NCI-H1105 treated with DMSO at 0.1 percent for 48 hours (cell line): ENCODE measurements at regions not wholly inside any gene's neighbourhood (a gene's known extent, or its start where the extent isn't known, plus 50 kb on each side); places are given as distances from the start of the nearest gene placed in this dataset.

Experiments
- DNase-seq: peaks from one replicate; lab custom pipeline; 2025; lab: John Stamatoyannopoulos, UW

DNA sequence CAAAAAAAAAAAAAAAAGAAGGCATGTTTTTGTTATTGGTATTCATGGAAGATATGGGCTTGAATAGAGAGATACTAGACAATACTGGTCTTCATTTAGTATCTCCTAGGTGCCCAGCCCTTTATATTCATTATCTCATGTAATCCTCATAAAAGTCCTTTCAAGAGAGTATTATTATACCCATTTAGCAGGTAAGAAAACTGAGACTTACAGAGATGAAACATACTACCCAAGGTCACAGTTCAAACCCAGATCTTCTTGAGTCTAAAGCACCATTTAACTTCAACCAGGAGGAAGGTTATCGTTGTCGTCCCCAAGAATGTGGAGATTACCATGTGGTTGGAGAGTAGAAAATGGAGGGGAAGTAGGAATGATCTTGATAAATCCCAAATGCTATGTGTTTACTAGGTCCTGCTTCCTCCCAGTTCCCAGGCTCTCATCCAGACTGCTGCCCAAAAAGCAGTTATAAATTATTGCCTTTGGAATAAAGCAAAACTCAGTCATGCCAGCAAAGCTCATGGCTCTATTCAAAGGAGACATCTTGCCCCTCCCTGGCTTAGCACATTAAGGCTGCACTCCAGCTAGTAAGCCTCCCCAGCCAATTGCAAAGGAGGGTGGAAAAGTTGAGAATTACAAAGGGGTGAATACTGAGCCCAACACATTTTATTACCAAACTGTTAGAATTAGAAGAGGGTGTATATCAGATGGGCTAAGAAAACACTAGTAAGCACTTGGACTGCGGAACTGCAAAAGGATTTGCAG is 163.9 kb downstream of the PIK3R1 start:
- DNase-seq: no peak

DNA sequence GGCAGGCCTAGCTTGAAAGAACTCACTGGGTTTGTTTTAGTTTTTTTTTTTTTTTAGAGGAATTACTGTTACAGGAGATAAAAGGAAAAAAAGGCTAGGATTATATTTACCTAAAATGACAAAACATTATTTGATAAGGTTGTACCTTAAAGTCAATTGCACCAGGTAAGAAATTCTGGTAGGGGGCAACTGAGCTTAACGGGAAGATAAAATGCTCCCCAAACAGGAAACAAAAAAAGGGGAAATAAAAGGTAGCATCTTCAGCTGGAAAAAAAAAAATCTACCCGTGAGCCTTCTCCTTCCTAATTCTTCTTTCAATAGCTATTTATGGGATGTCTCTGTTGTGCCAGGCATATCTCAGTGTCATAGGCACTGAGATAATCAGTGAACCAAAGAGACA is 164.5 kb downstream of the PIK3R1 start:
- DNase-seq: no peak

DNA sequence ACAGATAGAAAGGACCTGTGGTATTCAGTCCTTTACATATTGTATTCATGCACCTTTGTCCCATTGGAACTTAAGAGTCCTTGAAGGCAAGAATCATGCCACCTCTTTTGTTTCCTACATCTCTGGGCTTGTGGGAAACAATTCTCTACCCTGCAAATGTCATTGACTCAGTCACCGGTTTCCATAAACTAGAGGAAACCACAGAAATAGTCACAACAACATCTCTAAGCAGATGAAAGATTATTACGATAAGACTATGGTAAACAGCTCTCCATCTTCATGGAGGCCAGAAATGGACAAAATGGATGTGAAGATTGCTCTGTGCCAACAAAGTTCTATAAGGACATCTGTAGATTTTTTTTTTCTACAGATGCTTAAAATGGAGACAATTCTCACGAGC is 165.5 kb downstream of the PIK3R1 start:
- no peak for DNase-seq

DNA sequence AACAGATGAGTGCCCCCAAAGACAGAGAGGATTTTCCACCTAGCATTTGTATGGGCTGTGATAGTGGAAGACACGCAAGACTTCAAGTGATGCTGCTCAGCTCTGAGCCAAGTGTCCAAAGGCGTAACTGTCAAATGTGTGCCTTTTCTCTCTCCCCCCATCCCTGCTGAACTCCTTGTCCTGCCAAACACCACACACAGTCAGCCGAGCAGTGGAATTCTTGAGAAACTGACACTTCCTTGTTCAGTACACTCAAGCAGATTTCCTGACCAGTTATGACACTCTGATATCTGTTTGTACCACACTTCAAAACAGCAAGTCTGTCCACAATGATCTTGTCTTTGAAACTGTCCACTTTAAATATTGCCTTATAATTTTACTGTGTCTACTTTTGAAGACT is 166.4 kb downstream of the PIK3R1 start:
- no peak for DNase-seq

DNA sequence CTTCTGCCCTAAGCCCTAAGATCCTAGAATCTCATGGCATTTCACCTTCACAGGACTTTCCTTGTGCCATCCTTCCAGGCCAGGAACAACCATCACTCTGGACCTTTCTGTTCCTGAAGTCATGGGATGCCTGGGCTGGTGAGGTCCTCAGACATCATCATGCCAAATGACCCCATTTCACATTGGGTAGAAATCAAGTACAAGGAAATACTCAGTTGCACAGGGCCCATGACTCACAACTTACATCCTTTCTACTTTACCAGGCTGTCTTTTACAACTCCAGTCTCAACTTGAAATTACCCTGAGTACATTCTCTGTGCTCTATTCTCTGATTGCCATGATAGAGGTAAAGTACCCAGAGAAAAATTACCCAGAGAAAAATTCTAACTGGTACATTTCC is 167.1 kb downstream of the PIK3R1 start:
- no peak for DNase-seq

DNA sequence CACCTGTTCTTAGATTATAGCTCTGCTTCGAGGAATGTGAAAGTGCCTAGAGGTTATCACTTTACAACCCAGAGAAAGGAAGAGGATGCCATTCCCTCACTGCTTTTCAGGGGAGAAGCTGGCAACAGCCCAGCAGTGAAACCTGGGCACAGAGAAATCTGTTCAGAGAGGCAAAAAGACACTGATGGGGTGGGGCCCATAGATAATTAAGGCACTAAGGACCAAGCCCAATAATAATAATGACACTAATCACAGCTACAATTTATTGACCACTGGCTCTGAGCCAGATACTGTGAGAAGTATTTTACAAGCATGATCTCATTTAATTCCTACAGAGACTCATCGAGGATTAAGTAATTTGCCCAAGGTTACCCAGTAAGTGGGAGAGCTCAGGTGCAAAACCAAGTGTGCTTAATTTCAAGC is 168.3 kb downstream of the PIK3R1 start:
- DNase-seq: no peak

DNA sequence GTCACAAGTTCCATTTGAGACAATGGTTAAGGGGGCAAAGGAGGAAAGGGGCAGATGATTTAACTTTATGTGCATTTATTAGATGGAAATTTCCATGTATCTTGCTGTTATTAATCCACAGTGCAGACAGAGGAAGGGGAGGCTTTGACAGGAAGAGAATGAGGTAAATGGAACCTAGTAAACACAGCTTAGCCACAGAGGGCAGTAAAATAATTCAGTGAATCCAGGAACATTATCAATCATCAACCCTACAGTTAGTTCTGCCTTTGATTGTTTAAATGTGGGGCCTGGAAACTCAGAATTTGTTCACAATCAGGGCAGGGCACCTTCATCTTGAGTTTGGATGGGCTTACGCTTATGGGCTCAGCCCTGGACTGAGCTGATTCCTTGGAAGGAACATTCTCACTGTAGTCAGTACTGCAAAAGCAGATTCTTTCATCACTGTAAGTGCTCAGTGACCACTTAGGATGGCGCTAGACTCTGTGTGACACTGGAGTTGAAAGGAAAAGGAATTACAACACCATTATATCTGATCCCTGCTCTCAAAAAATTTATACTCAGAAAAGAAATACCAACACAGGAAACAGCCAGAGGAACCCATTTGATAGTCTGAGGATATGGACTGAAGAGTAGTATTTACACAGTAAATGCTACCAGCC is 169.5 kb downstream of the PIK3R1 start:
- DNase-seq: no peak

DNA sequence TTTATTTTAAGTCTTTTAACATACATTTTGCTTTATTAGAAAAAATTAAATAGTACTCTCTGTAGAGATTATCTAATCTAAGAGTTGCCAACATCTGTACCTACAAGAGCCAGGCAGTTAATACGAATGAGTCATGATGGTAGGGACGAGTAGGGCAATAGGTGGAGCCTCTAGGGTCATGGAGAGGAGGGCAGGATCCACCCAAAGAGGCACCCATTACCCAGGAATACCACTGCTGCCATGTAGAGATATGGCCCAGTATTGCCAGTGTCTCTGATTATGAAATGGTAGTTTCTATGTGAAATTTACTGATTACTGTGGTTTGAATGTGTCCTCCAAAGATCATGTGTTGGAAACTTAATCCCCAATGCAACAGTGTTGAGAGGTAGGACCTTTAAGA is 170.4 kb downstream of the PIK3R1 start:
- no peak for DNase-seq

DNA sequence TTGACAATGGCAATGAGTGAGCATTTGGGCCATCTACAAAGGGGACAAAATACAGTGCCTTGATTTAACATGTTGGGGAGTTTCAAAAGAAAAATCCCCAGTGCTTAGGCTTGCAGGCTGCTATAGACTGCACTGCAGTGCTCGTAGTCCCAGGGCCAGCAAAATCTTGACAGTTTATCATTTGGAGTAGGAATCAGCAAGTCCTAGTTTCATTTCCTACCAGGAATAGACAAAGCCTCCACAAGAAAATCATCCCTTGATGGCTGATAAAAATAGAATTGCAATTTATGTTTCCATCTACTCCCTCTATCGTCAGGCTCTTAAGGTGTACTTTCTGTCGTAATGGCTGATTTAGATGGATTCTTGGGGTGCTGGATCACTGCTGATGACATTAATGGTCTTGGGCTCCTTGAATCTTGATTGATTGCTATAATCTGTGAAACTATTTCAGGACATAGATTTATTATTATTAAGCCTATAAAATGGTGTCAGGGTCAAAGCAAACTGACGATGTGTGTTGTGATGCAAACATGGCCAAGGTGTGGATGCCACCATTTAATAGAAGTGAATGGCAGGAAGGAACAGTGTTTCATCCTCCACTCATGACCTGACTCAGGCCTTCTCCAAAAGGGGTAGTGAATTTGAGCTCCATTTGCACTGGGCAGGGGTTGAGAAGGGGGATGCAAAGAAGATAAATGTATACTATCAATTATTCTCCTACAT is 171.7 kb downstream of the PIK3R1 start:
- DNase-seq: no peak

DNA sequence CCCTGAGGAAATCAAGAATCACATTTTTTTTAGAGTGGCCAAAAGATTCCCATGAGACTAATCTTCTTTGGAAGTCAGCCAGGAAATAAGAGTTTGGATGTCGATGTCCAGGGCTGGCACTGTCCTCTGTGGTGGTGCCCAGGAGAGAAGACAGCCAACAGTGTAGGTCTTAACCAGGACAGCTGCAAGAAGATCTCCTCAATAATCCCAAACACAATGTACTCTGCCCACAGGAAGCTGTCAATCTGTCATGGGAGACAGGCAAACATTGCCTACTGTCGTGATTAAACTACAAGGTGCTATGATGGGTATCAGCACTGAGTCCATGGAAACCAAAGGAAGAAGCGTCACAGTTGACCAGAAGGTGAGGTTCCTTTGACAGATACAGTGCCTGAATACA is 174.1 kb downstream of the PIK3R1 start:
- DNase-seq: no peak

DNA sequence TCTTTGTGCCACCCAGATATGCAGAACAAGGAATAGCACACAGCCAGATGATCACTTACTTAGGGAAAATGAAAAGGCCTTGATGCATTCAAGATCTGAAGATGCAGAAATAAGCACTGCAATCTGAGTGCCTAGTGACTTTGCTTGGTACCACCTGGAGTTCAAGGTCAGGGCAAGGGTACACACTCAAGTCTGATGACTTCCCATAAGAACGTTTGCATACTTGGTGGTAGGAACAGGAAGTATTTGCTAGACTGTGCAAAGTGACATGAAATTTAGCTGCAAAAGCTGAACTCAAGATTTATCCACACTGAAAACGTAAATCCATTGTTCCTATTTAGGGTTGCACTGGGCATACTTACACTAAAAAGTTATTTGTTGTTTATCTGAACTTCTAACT is 177.1 kb downstream of the PIK3R1 start:
- DNase-seq: no peak

DNA sequence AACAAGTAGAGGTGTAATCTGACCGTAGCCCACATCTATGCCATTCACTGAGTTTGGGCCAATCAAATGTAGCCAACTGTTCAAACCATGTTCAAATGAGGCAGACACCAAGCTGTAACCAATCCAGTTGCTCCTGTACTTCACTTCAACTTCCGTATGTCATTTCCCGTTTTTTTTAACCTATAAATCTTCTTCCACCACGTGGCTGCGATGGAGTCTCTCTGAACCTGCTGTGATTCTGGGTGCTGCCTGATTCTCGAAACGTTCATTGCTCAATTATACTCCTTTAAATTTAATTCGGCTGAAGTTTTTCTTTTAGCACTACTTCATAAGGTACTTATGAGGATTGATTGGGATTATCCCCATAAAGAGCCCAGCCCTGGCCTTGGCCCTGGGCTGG is 179.7 kb downstream of the PIK3R1 start:
- no peak for DNase-seq

DNA sequence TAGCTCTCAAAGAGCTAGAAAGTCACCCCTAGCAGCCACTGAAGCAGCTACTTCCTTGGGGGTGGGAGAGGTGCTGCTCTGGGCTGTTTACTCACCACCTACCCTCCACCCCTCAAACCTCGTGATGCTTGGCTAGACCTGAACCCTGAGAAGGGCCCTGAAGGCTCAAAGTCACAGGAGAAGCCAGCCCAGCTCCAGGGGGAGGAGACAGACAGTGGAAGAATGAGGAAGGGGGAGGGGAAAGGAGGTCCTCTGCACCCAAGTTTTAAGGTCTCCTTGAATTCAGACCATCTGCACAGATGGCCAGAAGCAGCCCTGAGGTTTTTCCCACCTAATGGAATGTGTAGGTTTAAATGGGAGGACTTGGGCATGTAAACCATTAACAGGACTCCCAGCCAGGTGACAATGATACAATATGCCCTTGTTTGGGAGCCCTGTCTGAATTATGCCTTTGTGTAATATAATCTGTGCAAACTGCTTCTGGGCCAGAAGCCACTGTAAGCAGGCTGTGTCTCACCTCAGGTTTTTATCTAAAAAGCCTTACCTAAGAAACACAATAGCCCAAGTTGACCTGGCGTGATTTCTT is 180.5 kb downstream of the PIK3R1 start:
- no peak for DNase-seq

DNA sequence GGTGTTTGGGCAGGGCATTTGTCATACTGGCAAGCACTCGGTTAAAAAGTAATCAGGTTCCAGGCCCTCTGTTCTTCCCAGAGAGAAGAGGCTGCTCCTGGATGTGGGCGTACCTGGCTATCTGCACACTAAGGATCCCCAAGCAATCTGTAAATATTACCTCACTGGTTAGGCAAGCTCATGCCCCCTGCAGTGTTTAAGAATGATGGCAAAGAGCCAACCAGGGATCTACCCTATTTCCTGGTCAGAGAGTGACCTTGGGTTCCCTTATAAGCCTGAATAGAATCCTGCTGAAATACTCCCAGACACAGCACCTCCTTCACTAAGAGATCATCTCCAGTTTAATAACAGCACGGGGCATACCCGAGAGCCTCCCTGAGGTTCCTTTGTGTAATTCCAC is 181.2 kb downstream of the PIK3R1 start:
- DNase-seq: no peak

DNA sequence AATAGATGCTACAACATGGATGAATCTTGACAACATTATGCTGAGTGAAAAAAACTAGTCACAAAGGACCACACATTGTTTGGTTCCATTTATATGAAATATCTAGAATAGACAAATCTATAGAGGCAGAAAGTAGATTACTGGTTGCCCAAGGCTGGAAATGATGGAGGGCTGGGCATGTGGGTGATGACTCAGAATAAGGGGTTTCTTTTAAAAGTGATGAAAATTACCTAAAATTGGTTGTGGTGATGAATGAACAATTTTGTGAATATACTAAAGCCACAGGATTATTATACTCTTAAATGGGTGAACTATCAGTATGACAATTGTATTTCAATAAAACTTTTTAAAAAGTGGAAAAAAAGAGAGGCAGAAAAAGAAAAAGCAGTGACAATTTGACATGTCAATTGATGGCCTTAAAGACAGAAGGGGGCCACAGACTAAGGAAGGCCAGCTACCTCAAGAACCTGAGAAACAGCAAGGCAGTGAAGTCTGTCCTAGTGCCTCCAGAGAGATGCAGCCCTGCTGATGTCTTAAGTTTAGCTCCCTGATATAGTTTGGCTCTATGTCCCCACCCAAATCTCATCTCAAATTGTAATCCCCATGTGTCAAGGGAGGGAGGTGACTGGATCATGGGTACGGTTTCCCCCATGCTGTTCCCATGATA is 182.7 kb downstream of the PIK3R1 start:
- DNase-seq: no peak

DNA sequence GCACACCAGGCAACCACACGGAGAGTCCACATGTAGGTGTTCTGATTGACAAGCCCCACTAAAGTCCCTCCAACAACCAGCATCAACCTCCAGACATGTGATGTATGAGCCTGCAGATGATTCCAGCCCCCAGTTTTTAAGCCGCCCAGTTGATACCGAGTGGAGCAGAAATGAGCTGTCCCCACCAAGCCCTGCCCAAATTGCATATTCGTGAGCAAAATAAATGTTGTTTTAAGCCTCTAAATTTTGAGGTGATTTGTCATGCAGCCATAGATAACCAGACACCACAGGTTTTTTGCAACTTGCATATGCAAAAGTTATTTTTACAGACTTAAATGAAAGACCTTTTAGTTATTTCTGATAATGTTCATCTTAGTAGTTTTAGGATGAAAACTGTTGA is 187.7 kb downstream of the PIK3R1 start:
- DNase-seq: no peak

DNA sequence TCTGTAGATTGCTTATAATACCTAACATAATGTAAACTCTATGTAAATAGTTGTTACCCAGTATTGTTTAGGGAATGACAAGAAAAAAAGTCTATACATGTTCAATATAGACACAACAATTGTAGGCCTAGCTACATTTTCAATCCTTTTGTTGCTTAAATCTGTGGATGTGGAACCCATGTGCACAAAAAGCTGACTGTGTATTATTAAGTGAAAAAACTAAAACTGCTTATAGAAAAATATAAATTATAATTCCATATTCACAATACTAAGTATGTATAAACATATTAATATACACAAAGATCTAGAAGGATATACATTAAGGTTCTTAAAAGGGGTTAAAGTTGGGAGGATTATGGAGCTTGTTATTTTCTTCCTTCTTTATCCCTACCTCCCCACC is 188.7 kb downstream of the PIK3R1 start:
- DNase-seq: no peak

DNA sequence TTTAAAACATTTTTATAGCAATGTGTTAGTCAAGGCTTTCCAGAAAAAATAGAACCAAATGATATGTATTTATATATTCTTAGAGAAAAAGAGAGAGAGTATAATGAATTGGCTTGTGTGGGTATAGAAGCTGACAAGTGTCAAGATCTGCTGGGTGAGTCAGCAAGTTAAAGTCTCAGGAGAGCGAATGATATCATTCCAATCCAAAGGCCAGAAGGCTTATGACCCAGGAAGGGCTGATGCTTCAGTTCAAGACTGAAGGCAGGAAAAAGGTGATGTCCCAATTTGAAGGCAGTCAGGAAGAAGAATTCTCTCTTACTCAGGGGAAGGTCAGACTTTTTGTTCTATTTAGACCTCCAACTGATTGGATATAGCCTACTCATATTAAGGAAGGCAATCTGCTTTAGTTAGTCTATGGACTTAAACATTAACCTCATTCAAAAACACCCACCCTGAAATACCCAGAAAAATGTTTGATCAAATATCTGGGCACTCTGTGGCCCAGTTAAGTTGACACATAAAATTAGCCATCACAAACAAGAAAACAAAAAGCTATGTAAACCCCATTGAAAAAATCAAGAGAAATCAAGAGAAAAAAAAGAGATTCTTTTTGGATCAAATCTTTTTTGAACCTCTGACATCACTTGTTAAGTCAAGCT is 189.6 kb downstream of the PIK3R1 start:
- DNase-seq: no peak

DNA sequence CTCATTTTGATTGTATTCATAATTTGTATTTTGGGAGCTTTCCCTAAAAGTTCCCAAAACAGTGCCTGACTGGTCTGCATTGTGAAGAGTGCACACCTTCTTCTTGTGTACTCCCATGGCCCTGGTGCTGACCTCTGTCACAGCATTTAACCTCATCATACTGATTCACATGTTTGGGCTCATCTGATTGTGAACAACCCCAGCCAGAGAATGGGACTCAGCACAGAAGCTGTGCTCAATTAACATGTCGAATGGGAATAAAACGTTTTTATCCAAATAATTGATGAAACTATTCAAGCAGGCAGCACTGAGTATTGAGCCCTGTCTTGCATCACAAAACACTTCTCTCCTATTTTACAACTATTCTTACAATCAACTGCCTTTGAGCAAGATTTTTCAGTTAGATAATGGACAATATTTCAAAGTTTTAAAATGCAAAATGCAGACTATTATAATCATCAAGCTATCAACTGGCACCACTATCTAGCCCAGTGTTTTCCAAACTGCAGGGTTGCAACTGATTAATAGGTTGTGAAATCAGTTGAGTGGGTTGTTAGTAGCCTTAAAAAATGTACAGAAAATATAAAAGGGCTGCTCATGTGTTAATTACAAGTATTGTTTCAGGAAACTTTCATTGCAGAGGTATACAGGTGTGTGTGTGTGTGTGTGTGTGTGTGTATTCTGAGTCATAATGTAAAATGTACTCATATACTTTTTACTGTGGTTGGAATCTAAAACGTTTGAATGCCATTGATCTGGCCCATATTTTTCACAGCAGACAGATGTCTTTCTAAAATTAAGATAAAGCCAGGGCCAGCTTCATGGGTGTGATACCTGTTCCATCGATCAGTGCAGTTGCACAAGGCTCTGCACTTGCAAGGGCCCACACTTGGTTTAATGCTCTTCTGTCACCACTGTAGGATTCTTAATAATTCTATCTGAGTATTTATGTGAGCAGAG is 190.5 kb downstream of the PIK3R1 start:
- no peak for DNase-seq

DNA sequence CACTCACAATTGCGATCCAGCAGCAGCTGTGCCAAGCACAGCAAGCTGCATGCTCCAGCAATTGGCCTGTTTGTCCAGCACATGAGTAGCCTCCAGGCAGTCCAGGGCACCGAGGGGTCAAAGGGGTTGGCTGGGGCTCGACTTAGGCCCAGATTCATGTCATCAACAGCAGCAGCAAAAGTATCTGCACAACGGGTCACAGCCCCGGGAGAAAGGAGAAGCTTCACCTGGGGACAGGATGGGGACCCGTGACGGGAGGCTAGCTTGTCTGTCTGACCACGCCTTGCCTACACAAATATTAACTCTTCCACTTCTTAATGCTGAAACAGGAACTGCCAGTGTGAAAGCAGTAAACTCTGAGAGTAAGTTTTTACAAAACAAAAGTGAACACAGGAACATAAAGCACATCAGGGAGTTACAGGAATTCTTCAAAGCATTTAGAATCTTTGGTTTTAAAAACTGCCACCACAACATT is 191.2 kb downstream of the PIK3R1 start:
- DNase-seq: no peak
